Liver (tissue), 8 donors: ENCODE measurements at regions not wholly inside any gene's neighbourhood (a gene's known extent, or its start where the extent isn't known, plus 50 kb on each side); places are given as distances from the start of the nearest gene placed in this dataset.

Experiments used
- DNase-seq: peaks from one replicate; pipeline ENCODE4 v3.0.0-alpha.2; 2017; ENCODE audit warnings: low spot score
- H3K27ac ChIP-seq, 2 donors: one replicate each; pipeline ENCODE4 v1.7.0; 2013; ENCODE audit warnings: inconsistent platforms in 2 of 2, low read length in 2 of 2, control low read depth in 1 of 2, low read depth in 1 of 2, mild to moderate bottlenecking in 1 of 2
- H3K27me3 ChIP-seq, 4 donors: one replicate each; pipeline versions ENCODE4 v1.6.1 to v1.7.0; 2013; ENCODE audit warnings: low read length in 3 of 4, inconsistent platforms in 1 of 4, mild to moderate bottlenecking in 1 of 4, moderate library complexity in 1 of 4; ENCODE audit not compliant: control insufficient read depth in 4 of 4, insufficient read depth in 4 of 4
- H3K36me3 ChIP-seq, 4 donors: one replicate each; pipeline versions ENCODE4 v1.6.1 to v1.7.0; 2013; ENCODE audit warnings: low read length in 3 of 4, mild to moderate bottlenecking in 3 of 4, low read depth in 1 of 4, moderate library complexity in 1 of 4; ENCODE audit not compliant: control insufficient read depth in 4 of 4, insufficient read depth in 3 of 4
- H3K4me1 ChIP-seq, 4 donors: one replicate each; pipeline versions ENCODE4 v1.6.1 to v1.7.0; 2013; ENCODE audit warnings: low read length in 3 of 4, mild to moderate bottlenecking in 3 of 4, moderate library complexity in 1 of 4; ENCODE audit not compliant: control insufficient read depth in 4 of 4, insufficient read depth in 4 of 4
- H3K4me3 ChIP-seq, 3 donors: one replicate each; pipeline versions ENCODE4 v1.6.1 to v1.7.0; 2013; ENCODE audit warnings: low read length in 3 of 3, control low read depth in 1 of 3, low read depth in 1 of 3, mild to moderate bottlenecking in 1 of 3
- H3K9ac ChIP-seq, 2 donors: one replicate each; pipeline ENCODE4 v1.7.0; 2013; ENCODE audit warnings: low read length in 2 of 2, mild to moderate bottlenecking in 2 of 2, moderate library complexity in 2 of 2, control low read depth in 1 of 2, low read depth in 1 of 2
- H3K9me3 ChIP-seq, 4 donors: one replicate each; pipeline versions ENCODE4 v1.6.1 to v1.7.0; 2013; ENCODE audit warnings: low read length in 3 of 4; ENCODE audit not compliant: control insufficient read depth in 4 of 4
- ATF3 ChIP-seq: IDR thresholded peaks from 2 replicates; pipeline ENCODE4 v1.6.1; 2016; ENCODE audit warnings: antibody characterized with exemption
- CTCF ChIP-seq: fragments of 150-350 bp; IDR thresholded peaks from 2 replicates; pipeline ENCODE4 v1.5.1; 2017; ENCODE audit warnings: improper control_type of control experiment, low read depth, low read length; ENCODE audit not compliant: missing input control
- GABPA ChIP-seq, 2 donors: IDR thresholded peaks in 1 of 2; conservative IDR thresholded peaks in 1 of 2; 2 replicates each; pipeline ENCODE4 v1.6.1; 2016; ENCODE audit warnings: antibody characterized with exemption in 2 of 2, mild to moderate bottlenecking in 1 of 2, moderate library complexity in 1 of 2
- HNF4A ChIP-seq, 2 donors: conservative IDR thresholded peaks; 2 replicates each; pipeline ENCODE4 v1.6.1; 2016; ENCODE audit warnings: antibody characterized with exemption in 2 of 2, mild to moderate bottlenecking in 2 of 2
- JUND ChIP-seq, 2 donors: IDR thresholded peaks; 2 replicates each; pipeline ENCODE4 v1.6.1; 2016; ENCODE audit warnings: antibody characterized with exemption in 2 of 2
- MAX ChIP-seq: IDR thresholded peaks from 2 replicates; pipeline ENCODE4 v1.6.1; 2016; ENCODE audit warnings: antibody characterized with exemption
- NR2F2 ChIP-seq: IDR thresholded peaks from 2 replicates; pipeline ENCODE4 v1.6.1; 2016; ENCODE audit warnings: antibody characterized with exemption
- REST ChIP-seq: IDR thresholded peaks from 2 replicates; pipeline ENCODE4 v1.6.1; 2016; ENCODE audit warnings: antibody characterized with exemption, mild to moderate bottlenecking
- RXRA ChIP-seq, 2 donors: IDR thresholded peaks; 2 replicates each; pipeline ENCODE4 v1.6.1; 2017 to 2018; ENCODE audit warnings: antibody characterized with exemption in 2 of 2, mild to moderate bottlenecking in 1 of 2
- SP1 ChIP-seq: IDR thresholded peaks from 2 replicates; pipeline ENCODE4 v1.6.1; 2018; ENCODE audit warnings: antibody characterized with exemption, mild to moderate bottlenecking
- TAF1 ChIP-seq: conservative IDR thresholded peaks from 2 replicates; pipeline ENCODE4 v1.6.1; 2016; ENCODE audit warnings: antibody characterized with exemption, mild to moderate bottlenecking
- WGBS: extraction: QIAGEN DNeasy Blood & Tissue Kit; methylation state at CpG from one replicate; pipeline ENCODE4 v1.1.7; 2013; 5-methylcytosine and 5-hydroxymethylcytosine counted together
- donor health status: healthy.
- donor health status: healthy.
- donor health status: healthy.
- donor health status: healthy.
- donor health status: healthy.

DNA sequence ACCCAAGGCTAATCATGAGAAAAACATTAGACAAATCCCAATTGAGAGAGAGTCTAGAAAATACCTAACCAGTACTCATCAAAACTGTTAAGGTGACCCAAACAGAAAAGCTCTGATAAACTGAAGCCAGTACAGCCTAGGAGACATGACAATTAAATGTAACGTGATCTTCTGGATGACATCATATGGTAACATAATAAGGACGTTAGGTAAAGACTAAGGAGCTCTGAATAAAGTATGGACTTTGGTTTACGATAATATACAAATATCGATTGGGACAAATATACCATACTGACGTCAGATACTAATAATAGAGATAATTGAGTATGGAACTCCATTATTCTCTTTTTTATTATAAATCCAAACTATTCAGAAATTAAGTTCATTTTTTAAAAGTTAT lies 561.1 kb upstream of the STEAP1 start:
- 70% methylated on average over 5 of the region's 5 CpGs for WGBS
- Histone ChIP-seq H3K4me1 (no peaks in the 10 kb centered on the region), H3K9ac (no peak overlapping the region), H3K4me3 (no peak overlapping the region), H3K9me3 (peaks cover 0 to 5% (median under 1%) of the 10 kb centered on the region in 4 donors), H3K27ac (no peak overlapping the region), H3K27me3 (no peaks in the 10 kb centered on the region), H3K36me3 (no peaks in the 10 kb centered on the region)
- TF ChIP-seq RXRA (IDR thresholded peaks at IDR 0.05) (no peak), TAF1 (no peak), HNF4A (conservative IDR thresholded peaks at IDR 0.05) (no peak), NR2F2 (no peak), ATF3 (no peak), GABPA (IDR thresholded peaks at IDR 0.05 in 1 of 2, conservative IDR thresholded peaks at IDR 0.05 in 1 of 2) (no peak), MAX (no peak), SP1 (no peak), REST (no peak), JUND (IDR thresholded peaks at IDR 0.05) (no peak), CTCF (no peak)
- DNase-seq: no peak

GRCh38 chr7:89602984-89603383 lies 551.3 kb upstream of the STEAP1 start:
- WGBS: 49% methylated on average over 1 of the region's 1 CpG
- H3K4me1 ChIP-seq: no peaks in the 10 kb centered on the region
- H3K36me3 ChIP-seq: no peaks in the 10 kb centered on the region

More at GRCh38 chr7:89602984-89603383, 551.3 kb upstream of the STEAP1 start:
- no peak for TF ChIP-seq HNF4A (conservative IDR thresholded peaks at IDR 0.05)
- no peak for TF ChIP-seq RXRA (IDR thresholded peaks at IDR 0.05)
- TF ChIP-seq ATF3: no peak
- DNase-seq: no peak
- H3K27ac ChIP-seq: no peak overlapping the region
- no peaks in the 10 kb centered on the region for H3K27me3 ChIP-seq
- peaks cover 0 to 2% (median 0%) of the 10 kb centered on the region in 4 donors for H3K9me3 ChIP-seq
- no peak overlapping the region for H3K9ac ChIP-seq
- H3K4me3 ChIP-seq: no peak overlapping the region
